HEK293 (cell line): ENCODE measurements at regions not wholly inside any gene's neighbourhood (a gene's known extent, or its start where the extent isn't known, plus 50 kb on each side); places are given as distances from the start of the nearest gene placed in this dataset.

Source experiments
- CTCF ChIA-PET: fragments of 350-600 bp; formaldehyde crosslinking; extraction: SDS; loops from one replicate; lab custom pipeline; 2021; ENCODE audit warnings: antibody characterized with exemption; lab: Yijun Ruan, JAX
- POLR2A ChIA-PET: fragments of 300-600 bp; formaldehyde crosslinking; extraction: SDS; loops from one replicate; lab custom pipeline; 2020; ENCODE audit warnings: antibody characterized with exemption, inconsistent platforms; lab: Yijun Ruan, JAX
- H3K27ac ChIP-seq: fragments of 200-500 bp; sonication (Bioruptor generic); 2 replicates; pipeline ENCODE4 v1.5.1; 2014; ENCODE audit warnings: low read depth, low read length, control low read depth, inconsistent platforms; ENCODE audit errors: extremely low read depth
- H3K36me3 ChIP-seq, 2 experiments: fragments of 200-500 bp in 1 of 2; sonication (Bioruptor generic) in 1 of 2; 1 replicate in 1 of 2; 2 replicates in 1 of 2; pipeline ENCODE4 v1.5.1; 2014 to 2017; ENCODE audit warnings: inconsistent platforms in 2 of 2, low read length in 2 of 2; ENCODE audit not compliant: control insufficient read depth in 2 of 2, insufficient read depth in 1 of 2
- H3K4me1 ChIP-seq: fragments of 200-500 bp; sonication (Bioruptor generic); 2 replicates; pipeline ENCODE4 v1.5.1; 2014; ENCODE audit warnings: mild to moderate bottlenecking, low read length, inconsistent platforms; ENCODE audit not compliant: control insufficient read depth, insufficient read depth
- H3K4me3 ChIP-seq: 2 replicates; pipeline ENCODE4 v1.5.1; 2011; ENCODE audit warnings: low read depth, mild to moderate bottlenecking, control low read depth, low read length, moderate library complexity
- H3K9me3 ChIP-seq: fragments of 200-500 bp; sonication (Bioruptor generic); 2 replicates; pipeline ENCODE4 v1.5.1; 2014; ENCODE audit warnings: low read depth, low read length, inconsistent platforms; ENCODE audit not compliant: control insufficient read depth, insufficient read depth
- GLIS1 ChIP-seq: fragments of 450-650 bp; formaldehyde crosslinking; IDR thresholded peaks from 2 replicates; pipeline ENCODE4 v1.5.1; 2016; ENCODE audit warnings: missing biosample characterization, missing genetic modification characterization
- KLF16 ChIP-seq: fragments of 450-650 bp; formaldehyde crosslinking; IDR thresholded peaks from 2 replicates; pipeline ENCODE4 v1.5.1; 2017; ENCODE audit warnings: missing biosample characterization, missing genetic modification characterization
- PATZ1 ChIP-seq: fragments of 450-650 bp; formaldehyde crosslinking; IDR thresholded peaks from 2 replicates; pipeline ENCODE4 v1.5.1; 2016; ENCODE audit warnings: missing biosample characterization, missing genetic modification characterization
- PRDM1 ChIP-seq: fragments of 450-650 bp; formaldehyde crosslinking; IDR thresholded peaks from 2 replicates; pipeline ENCODE4; 2016; ENCODE audit warnings: missing biosample characterization, missing genetic modification characterization
- SALL2 ChIP-seq: fragments of 450-650 bp; formaldehyde crosslinking; IDR thresholded peaks from 2 replicates; pipeline ENCODE4 v1.5.0; 2017; ENCODE audit warnings: missing biosample characterization, mild to moderate bottlenecking, missing genetic modification characterization, borderline replicate concordance
- TCF7L2 ChIP-seq: IDR thresholded peaks from 2 replicates; pipeline ENCODE4 v1.6.1; 2011; ENCODE audit warnings: low read depth, mild to moderate bottlenecking, inconsistent platforms, low read length, moderate library complexity, borderline replicate concordance
- WT1 ChIP-seq: fragments of 450-650 bp; formaldehyde crosslinking; IDR thresholded peaks from 2 replicates; pipeline ENCODE4 v1.5.1; 2016; ENCODE audit warnings: missing biosample characterization, missing genetic modification characterization
- ZFP37 ChIP-seq: fragments of 450-650 bp; formaldehyde crosslinking; IDR thresholded peaks from 2 replicates; pipeline ENCODE4 v1.5.1; 2016; ENCODE audit warnings: missing biosample characterization, missing genetic modification characterization
- ZFP41 ChIP-seq: fragments of 450-650 bp; formaldehyde crosslinking; IDR thresholded peaks from 2 replicates; pipeline ENCODE4 v1.5.1; 2016; ENCODE audit warnings: missing biosample characterization, missing genetic modification characterization, borderline replicate concordance
- ZNF121 ChIP-seq: fragments of 450-650 bp; formaldehyde crosslinking; IDR thresholded peaks from 2 replicates; pipeline ENCODE4 v1.5.1; 2016; ENCODE audit warnings: missing biosample characterization, missing genetic modification characterization
- ZNF157 ChIP-seq: fragments of 450-650 bp; formaldehyde crosslinking; IDR thresholded peaks from 2 replicates; pipeline ENCODE4 v1.5.1; 2016; ENCODE audit warnings: missing biosample characterization, missing genetic modification characterization
- ZNF16 ChIP-seq: fragments of 450-650 bp; formaldehyde crosslinking; IDR thresholded peaks from 2 replicates; pipeline ENCODE4 v1.5.1; 2016; ENCODE audit warnings: low read depth, missing biosample characterization, missing genetic modification characterization
- ZNF221 ChIP-seq: fragments of 450-650 bp; formaldehyde crosslinking; IDR thresholded peaks from 2 replicates; pipeline ENCODE4 v1.5.1; 2017; ENCODE audit warnings: missing biosample characterization, missing genetic modification characterization, borderline replicate concordance
- ZNF23 ChIP-seq: fragments of 450-650 bp; formaldehyde crosslinking; IDR thresholded peaks from 2 replicates; pipeline ENCODE4 v1.5.1; 2016; ENCODE audit warnings: missing biosample characterization, missing genetic modification characterization, borderline replicate concordance
- ZNF239 ChIP-seq: fragments of 450-650 bp; formaldehyde crosslinking; IDR thresholded peaks from 2 replicates; pipeline ENCODE4 v1.5.1; 2016; ENCODE audit warnings: missing biosample characterization, missing genetic modification characterization
- ZNF248 ChIP-seq: fragments of 450-650 bp; formaldehyde crosslinking; IDR thresholded peaks from 2 replicates; pipeline ENCODE4 v1.5.1; 2017; ENCODE audit warnings: missing biosample characterization, missing genetic modification characterization
- ZNF26 ChIP-seq: fragments of 450-650 bp; formaldehyde crosslinking; IDR thresholded peaks from 2 replicates; pipeline ENCODE4 v1.5.1; 2016; ENCODE audit warnings: missing biosample characterization, missing genetic modification characterization
- ZNF292 ChIP-seq: fragments of 450-650 bp; formaldehyde crosslinking; IDR thresholded peaks from 2 replicates; pipeline ENCODE4 v1.5.1; 2016; ENCODE audit warnings: low read depth, missing biosample characterization, missing genetic modification characterization, borderline replicate concordance
- ZNF324 ChIP-seq: fragments of 450-650 bp; formaldehyde crosslinking; IDR thresholded peaks from 2 replicates; pipeline ENCODE4 v1.5.1; 2016; ENCODE audit warnings: missing biosample characterization, missing genetic modification characterization
- ZNF398 ChIP-seq: fragments of 450-650 bp; formaldehyde crosslinking; IDR thresholded peaks from 2 replicates; pipeline ENCODE4 v1.5.1; 2017; ENCODE audit warnings: missing biosample characterization, missing genetic modification characterization
- ZNF426 ChIP-seq: fragments of 450-650 bp; formaldehyde crosslinking; IDR thresholded peaks from 2 replicates; pipeline ENCODE4 v1.5.1; 2017; ENCODE audit warnings: missing biosample characterization, missing genetic modification characterization, mild to moderate bottlenecking, inconsistent platforms, moderate library complexity
- ZNF48 ChIP-seq: fragments of 450-650 bp; formaldehyde crosslinking; IDR thresholded peaks from 2 replicates; pipeline ENCODE4 v1.5.1; 2016; ENCODE audit warnings: missing biosample characterization, missing genetic modification characterization
- ZNF560 ChIP-seq: fragments of 450-650 bp; formaldehyde crosslinking; IDR thresholded peaks from 2 replicates; pipeline ENCODE4 v1.5.1; 2017; ENCODE audit warnings: missing biosample characterization, missing genetic modification characterization, borderline replicate concordance
- ZNF623 ChIP-seq: fragments of 450-650 bp; formaldehyde crosslinking; IDR thresholded peaks from 2 replicates; pipeline ENCODE4 v1.5.1; 2016; ENCODE audit warnings: missing biosample characterization, missing genetic modification characterization
- ZNF624 ChIP-seq: fragments of 450-650 bp; formaldehyde crosslinking; IDR thresholded peaks from 2 replicates; pipeline ENCODE4 v1.5.1; 2017; ENCODE audit warnings: missing biosample characterization, missing genetic modification characterization
- ZNF629 ChIP-seq: fragments of 450-650 bp; formaldehyde crosslinking; IDR thresholded peaks from 2 replicates; pipeline ENCODE4 v1.5.1; 2017; ENCODE audit warnings: missing biosample characterization, missing genetic modification characterization
- ZNF791 ChIP-seq: fragments of 450-650 bp; formaldehyde crosslinking; IDR thresholded peaks from 2 replicates; pipeline ENCODE4 v1.5.1; 2016; ENCODE audit warnings: missing biosample characterization, missing genetic modification characterization
- ZSCAN23 ChIP-seq: fragments of 450-650 bp; formaldehyde crosslinking; IDR thresholded peaks from 2 replicates; pipeline ENCODE4 v1.5.1; 2016; ENCODE audit warnings: missing biosample characterization, missing genetic modification characterization

- ChIA-PET POLR2A (no interaction called here), CTCF (no interaction called here)
- TF ChIP-seq ZNF560, result no peak
Observed at GRCh38 chr1:106998431-106999002, 58.0 kb upstream of the PRMT6 start.

GRCh38 chr1:107000902-107001301 is 55.6 kb upstream of the PRMT6 start:
- CTCF ChIA-PET, result interaction anchor here (0.6 kb wide), 1 partner anchor 16 kb away, joined by 4 read pairs; no protein-coding TSS in a partner anchor
- POLR2A ChIA-PET, result no interaction called here
- Histone ChIP-seq H3K4me3 (no peak overlapping the region), H3K27ac (no peak overlapping the region), H3K9me3 (no peaks in the 10 kb centered on the region), H3K4me1 (no peaks in the 10 kb centered on the region), H3K36me3 (no peaks in the 10 kb centered on the region)
- TF ChIP-seq ZNF398, result no peak
- TF ChIP-seq TCF7L2, result no peak
- no peak for TF ChIP-seq ZNF791
- no peak for TF ChIP-seq ZNF121 (tag by site-specific recombination)
- TF ChIP-seq ZNF629, result no peak
- no peak for TF ChIP-seq ZNF248
- TF ChIP-seq ZSCAN23 (tag by site-specific recombination), result no peak
- no peak for TF ChIP-seq ZNF624 (tag by site-specific recombination)
- no peak for TF ChIP-seq ZNF623
- TF ChIP-seq ZNF23 (tag by site-specific recombination), result no peak

More at GRCh38 chr1:106998431-106999002, 58.0 kb upstream of the PRMT6 start:
- Histone ChIP-seq H3K9me3 (no peaks in the 10 kb centered on the region), H3K4me3 (no peak overlapping the region), H3K27ac (no peak overlapping the region), H3K4me1 (no peaks in the 10 kb centered on the region), H3K36me3 (no peaks in the 10 kb centered on the region)

- Histone ChIP-seq H3K9me3 (no peaks in the 10 kb centered on the region), H3K4me3 (no peak overlapping the region), H3K27ac (no peak overlapping the region), H3K36me3 (no peaks in the 10 kb centered on the region), H3K4me1 (no peaks in the 10 kb centered on the region)
- POLR2A ChIA-PET, result no interaction called here
- TF ChIP-seq ZNF426 (tag by site-specific recombination) (no peak), ZNF239 (tag by site-specific recombination) (no peak), PRDM1 (tag by site-specific recombination) (no peak), ZNF48 (tag by site-specific recombination) (no peak), ZNF16 (tag by site-specific recombination) (no peak), WT1 (no peak), ZSCAN23 (tag by site-specific recombination) (no peak), ZNF221 (no peak), ZNF26 (tag by site-specific recombination) (no peak), TCF7L2 (no peak), ZFP37 (tag by site-specific recombination) (no peak), GLIS1 (tag by site-specific recombination) (no peak), ZNF157 (tag by site-specific recombination) (no peak), ZFP41 (tag by site-specific recombination) (no peak), ZNF324 (no peak), ZNF292 (tag by site-specific recombination) (no peak), PATZ1 (tag by site-specific recombination) (no peak), ZNF791 (no peak), SALL2 (tag by site-specific recombination) (no peak), KLF16 (no peak)
- CTCF ChIA-PET, result no interaction called here
Observed at GRCh38 chr1:107003972-107004371, 52.5 kb upstream of the PRMT6 start.
